Vagina (tissue), 2 donors: ENCODE measurements at regions not wholly inside any gene's neighbourhood (a gene's known extent, or its start where the extent isn't known, plus 50 kb on each side); places are given as distances from the start of the nearest gene placed in this dataset.

Experiments
- POLR2A ChIP-seq, 2 donors: fragments of 450-650 bp; IDR thresholded peaks; one replicate each; pipeline ENCODE4 v1.6.1; 2017; ENCODE audit warnings: antibody characterized with exemption in 2 of 2, mild to moderate bottlenecking in 2 of 2, moderate library complexity in 2 of 2
- POLR2AphosphoS5 ChIP-seq, 2 donors: sonication (generic); formaldehyde crosslinking; IDR thresholded peaks; one replicate each; pipeline ENCODE4 v1.9.0; 2017; ENCODE audit warnings: antibody characterized with exemption in 2 of 2, mild to moderate bottlenecking in 2 of 2, low read depth in 1 of 2; ENCODE audit not compliant: insufficient read depth in 1 of 2
- TF ChIP-seq, protein P1 (sequence below), 3 experiments: fragments of 450-650 bp in 2 of 3; fragments of 200-600 bp in 1 of 3; sonication (generic) in 1 of 3; IDR thresholded peaks; one replicate each; pipeline ENCODE4 v1.5.1; 2017 to 2019; ENCODE audit warnings: antibody characterized with exemption in 3 of 3, mild to moderate bottlenecking in 2 of 3, moderate library complexity in 2 of 3

DNA sequence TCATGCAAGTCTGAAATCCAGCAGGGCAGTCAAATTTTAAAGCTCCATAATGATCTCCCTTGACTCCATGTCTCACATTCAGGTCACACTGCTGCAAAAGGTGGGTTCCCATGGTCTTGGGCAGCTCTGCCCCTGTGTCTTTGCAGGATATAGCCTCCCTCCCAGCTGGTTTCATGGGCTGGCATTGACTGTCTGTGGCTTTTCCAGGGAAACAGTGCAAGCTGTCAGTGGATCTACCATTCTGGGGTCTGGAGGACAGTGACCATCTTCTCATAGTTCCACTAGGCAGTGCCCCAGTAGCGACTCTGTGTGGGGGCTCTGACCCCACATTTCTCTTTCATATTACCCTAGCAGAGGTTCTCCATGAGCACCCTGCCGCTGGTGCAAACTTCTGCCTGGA is 220.6 kb upstream of the COPS8 start:
- TF ChIP-seq POLR2A (IDR thresholded peaks at IDR 0.05), result no peak
- TF ChIP-seq, protein P1, sequence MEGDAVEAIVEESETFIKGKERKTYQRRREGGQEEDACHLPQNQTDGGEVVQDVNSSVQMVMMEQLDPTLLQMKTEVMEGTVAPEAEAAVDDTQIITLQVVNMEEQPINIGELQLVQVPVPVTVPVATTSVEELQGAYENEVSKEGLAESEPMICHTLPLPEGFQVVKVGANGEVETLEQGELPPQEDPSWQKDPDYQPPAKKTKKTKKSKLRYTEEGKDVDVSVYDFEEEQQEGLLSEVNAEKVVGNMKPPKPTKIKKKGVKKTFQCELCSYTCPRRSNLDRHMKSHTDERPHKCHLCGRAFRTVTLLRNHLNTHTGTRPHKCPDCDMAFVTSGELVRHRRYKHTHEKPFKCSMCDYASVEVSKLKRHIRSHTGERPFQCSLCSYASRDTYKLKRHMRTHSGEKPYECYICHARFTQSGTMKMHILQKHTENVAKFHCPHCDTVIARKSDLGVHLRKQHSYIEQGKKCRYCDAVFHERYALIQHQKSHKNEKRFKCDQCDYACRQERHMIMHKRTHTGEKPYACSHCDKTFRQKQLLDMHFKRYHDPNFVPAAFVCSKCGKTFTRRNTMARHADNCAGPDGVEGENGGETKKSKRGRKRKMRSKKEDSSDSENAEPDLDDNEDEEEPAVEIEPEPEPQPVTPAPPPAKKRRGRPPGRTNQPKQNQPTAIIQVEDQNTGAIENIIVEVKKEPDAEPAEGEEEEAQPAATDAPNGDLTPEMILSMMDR (IDR thresholded peaks at IDR 0.05), result no peak
- no peak for TF ChIP-seq POLR2AphosphoS5 (IDR thresholded peaks at IDR 0.05; ENCODE audit: insufficient read depth in 1 of 2, low read depth in 1 of 2)
